Ovary (tissue), 3 donors: ENCODE measurements at regions not wholly inside any gene's neighbourhood (a gene's known extent, or its start where the extent isn't known, plus 50 kb on each side); places are given as distances from the start of the nearest gene placed in this dataset.

Source experiments
- POLR2A ChIP-seq: fragments of 450-650 bp; IDR thresholded peaks from one replicate; pipeline ENCODE4 v1.6.1; 2017; ENCODE audit warnings: antibody characterized with exemption, mild to moderate bottlenecking, moderate library complexity
- TF ChIP-seq, protein P1 (sequence below), 3 donors: fragments of 450-650 bp in 2 of 3; fragments of 200-600 bp in 1 of 3; IDR thresholded peaks; one replicate each; pipeline versions ENCODE4 v1.5.1 to v1.8.0; 2016 to 2022; ENCODE audit warnings: antibody characterized with exemption in 3 of 3, mild to moderate bottlenecking in 1 of 3
- donor health status: DM: no; HTN: no; CAD: no.

DNA sequence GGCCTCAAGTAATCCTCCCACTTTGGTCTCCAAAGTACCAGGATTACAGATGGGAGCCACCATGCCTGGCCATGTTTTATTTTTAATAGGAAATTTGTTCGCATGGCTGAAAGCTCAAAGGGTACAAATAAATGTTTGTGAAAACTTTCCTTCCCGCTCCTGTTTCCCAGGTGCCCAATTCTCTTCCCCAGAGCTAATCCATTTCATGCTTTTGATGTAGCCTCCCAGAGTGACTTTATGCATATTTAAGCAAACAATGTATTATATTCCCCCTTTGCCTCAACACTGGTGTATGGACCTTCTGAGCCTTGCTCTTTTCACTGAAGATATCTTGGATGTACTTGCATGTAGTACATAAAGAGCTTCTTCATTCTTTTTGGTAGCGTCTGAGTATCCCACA, 52.5 kb upstream of the ITSN2 start:
- TF ChIP-seq, protein P1, sequence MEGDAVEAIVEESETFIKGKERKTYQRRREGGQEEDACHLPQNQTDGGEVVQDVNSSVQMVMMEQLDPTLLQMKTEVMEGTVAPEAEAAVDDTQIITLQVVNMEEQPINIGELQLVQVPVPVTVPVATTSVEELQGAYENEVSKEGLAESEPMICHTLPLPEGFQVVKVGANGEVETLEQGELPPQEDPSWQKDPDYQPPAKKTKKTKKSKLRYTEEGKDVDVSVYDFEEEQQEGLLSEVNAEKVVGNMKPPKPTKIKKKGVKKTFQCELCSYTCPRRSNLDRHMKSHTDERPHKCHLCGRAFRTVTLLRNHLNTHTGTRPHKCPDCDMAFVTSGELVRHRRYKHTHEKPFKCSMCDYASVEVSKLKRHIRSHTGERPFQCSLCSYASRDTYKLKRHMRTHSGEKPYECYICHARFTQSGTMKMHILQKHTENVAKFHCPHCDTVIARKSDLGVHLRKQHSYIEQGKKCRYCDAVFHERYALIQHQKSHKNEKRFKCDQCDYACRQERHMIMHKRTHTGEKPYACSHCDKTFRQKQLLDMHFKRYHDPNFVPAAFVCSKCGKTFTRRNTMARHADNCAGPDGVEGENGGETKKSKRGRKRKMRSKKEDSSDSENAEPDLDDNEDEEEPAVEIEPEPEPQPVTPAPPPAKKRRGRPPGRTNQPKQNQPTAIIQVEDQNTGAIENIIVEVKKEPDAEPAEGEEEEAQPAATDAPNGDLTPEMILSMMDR (IDR thresholded peaks at IDR 0.05): no peak
- TF ChIP-seq POLR2A: no peak
